GM12878 (cell line): ENCODE measurements at regions not wholly inside any gene's neighbourhood (a gene's known extent, or its start where the extent isn't known, plus 50 kb on each side); places are given as distances from the start of the nearest gene placed in this dataset.

Experiments used
- CEBPB ChIP-seq, 2 experiments: fragments of 150-350 bp in 1 of 2; IDR thresholded peaks; 2 replicates each; pipeline ENCODE4 v1.6.1; 2012 to 2014; ENCODE audit warnings: low read depth in 2 of 2, low read length in 2 of 2, borderline replicate concordance in 1 of 2, inconsistent platforms in 1 of 2
- TAF1 ChIP-seq: IDR thresholded peaks from 2 replicates; pipeline ENCODE4 v1.6.1; 2011; ENCODE audit warnings: mild to moderate bottlenecking, low read depth, low read length, borderline replicate concordance
- TF ChIP-seq, protein P1 (sequence below): IDR thresholded peaks from 2 replicates; pipeline ENCODE4 v1.6.1; 2012; ENCODE audit warnings: mild to moderate bottlenecking, low read depth, low read length
- TF ChIP-seq, protein P2 (sequence below), 3 experiments: IDR thresholded peaks in 2 of 3; conservative IDR thresholded peaks in 1 of 3; 2 replicates each; pipeline ENCODE4 v1.5.1; 2011; ENCODE audit warnings: low read depth in 3 of 3, low read length in 3 of 3, mild to moderate bottlenecking in 3 of 3, control low read depth in 2 of 3, moderate library complexity in 2 of 3, inconsistent platforms in 1 of 3, mixed read lengths in 1 of 3; ENCODE audit not compliant: control insufficient read depth in 2 of 3, insufficient read depth in 1 of 3; ENCODE audit errors: extremely low read depth in 1 of 3

DNA sequence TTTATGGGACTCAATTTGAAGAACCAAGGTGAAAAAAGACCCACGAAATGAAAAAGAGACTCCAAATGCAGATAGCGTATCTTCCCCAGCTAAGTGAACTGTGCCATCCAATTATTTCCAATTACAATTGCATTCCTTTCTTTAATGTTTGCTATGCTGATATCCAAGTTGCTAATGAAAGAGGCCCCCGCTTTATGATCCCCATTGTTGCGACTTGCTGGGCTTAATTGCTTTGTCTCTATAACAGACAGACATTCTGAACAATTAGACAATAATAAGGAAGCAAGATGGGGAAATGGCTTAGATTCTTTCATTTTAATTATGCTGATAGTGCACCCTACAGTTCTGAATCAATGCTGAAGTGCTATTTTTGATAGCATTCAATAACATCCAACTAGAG is 354.3 kb downstream of the KIF4B start:
- TF ChIP-seq CEBPB (IDR thresholded peaks at IDR 0.05; ENCODE audit: borderline replicate concordance in 1 of 2, low read depth in 2 of 2, low read length in 2 of 2) (no peak), TAF1 (no peak)
- TF ChIP-seq, protein P1, sequence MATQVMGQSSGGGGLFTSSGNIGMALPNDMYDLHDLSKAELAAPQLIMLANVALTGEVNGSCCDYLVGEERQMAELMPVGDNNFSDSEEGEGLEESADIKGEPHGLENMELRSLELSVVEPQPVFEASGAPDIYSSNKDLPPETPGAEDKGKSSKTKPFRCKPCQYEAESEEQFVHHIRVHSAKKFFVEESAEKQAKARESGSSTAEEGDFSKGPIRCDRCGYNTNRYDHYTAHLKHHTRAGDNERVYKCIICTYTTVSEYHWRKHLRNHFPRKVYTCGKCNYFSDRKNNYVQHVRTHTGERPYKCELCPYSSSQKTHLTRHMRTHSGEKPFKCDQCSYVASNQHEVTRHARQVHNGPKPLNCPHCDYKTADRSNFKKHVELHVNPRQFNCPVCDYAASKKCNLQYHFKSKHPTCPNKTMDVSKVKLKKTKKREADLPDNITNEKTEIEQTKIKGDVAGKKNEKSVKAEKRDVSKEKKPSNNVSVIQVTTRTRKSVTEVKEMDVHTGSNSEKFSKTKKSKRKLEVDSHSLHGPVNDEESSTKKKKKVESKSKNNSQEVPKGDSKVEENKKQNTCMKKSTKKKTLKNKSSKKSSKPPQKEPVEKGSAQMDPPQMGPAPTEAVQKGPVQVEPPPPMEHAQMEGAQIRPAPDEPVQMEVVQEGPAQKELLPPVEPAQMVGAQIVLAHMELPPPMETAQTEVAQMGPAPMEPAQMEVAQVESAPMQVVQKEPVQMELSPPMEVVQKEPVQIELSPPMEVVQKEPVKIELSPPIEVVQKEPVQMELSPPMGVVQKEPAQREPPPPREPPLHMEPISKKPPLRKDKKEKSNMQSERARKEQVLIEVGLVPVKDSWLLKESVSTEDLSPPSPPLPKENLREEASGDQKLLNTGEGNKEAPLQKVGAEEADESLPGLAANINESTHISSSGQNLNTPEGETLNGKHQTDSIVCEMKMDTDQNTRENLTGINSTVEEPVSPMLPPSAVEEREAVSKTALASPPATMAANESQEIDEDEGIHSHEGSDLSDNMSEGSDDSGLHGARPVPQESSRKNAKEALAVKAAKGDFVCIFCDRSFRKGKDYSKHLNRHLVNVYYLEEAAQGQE, result no peak
- TF ChIP-seq, protein P2, sequence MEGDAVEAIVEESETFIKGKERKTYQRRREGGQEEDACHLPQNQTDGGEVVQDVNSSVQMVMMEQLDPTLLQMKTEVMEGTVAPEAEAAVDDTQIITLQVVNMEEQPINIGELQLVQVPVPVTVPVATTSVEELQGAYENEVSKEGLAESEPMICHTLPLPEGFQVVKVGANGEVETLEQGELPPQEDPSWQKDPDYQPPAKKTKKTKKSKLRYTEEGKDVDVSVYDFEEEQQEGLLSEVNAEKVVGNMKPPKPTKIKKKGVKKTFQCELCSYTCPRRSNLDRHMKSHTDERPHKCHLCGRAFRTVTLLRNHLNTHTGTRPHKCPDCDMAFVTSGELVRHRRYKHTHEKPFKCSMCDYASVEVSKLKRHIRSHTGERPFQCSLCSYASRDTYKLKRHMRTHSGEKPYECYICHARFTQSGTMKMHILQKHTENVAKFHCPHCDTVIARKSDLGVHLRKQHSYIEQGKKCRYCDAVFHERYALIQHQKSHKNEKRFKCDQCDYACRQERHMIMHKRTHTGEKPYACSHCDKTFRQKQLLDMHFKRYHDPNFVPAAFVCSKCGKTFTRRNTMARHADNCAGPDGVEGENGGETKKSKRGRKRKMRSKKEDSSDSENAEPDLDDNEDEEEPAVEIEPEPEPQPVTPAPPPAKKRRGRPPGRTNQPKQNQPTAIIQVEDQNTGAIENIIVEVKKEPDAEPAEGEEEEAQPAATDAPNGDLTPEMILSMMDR (IDR thresholded peaks at IDR 0.05 in 2 of 3, conservative IDR thresholded peaks at IDR 0.05 in 1 of 3; ENCODE audit: control insufficient read depth in 2 of 3, extremely low read depth in 1 of 3, insufficient read depth in 1 of 3, low read depth in 3 of 3, low read length in 3 of 3), result no peak
